ENCODE measurements at regions not wholly inside any gene's neighbourhood (a gene's known extent, or its start where the extent isn't known, plus 50 kb on each side); places are given as distances from the start of the nearest gene placed in this dataset.

DNA sequence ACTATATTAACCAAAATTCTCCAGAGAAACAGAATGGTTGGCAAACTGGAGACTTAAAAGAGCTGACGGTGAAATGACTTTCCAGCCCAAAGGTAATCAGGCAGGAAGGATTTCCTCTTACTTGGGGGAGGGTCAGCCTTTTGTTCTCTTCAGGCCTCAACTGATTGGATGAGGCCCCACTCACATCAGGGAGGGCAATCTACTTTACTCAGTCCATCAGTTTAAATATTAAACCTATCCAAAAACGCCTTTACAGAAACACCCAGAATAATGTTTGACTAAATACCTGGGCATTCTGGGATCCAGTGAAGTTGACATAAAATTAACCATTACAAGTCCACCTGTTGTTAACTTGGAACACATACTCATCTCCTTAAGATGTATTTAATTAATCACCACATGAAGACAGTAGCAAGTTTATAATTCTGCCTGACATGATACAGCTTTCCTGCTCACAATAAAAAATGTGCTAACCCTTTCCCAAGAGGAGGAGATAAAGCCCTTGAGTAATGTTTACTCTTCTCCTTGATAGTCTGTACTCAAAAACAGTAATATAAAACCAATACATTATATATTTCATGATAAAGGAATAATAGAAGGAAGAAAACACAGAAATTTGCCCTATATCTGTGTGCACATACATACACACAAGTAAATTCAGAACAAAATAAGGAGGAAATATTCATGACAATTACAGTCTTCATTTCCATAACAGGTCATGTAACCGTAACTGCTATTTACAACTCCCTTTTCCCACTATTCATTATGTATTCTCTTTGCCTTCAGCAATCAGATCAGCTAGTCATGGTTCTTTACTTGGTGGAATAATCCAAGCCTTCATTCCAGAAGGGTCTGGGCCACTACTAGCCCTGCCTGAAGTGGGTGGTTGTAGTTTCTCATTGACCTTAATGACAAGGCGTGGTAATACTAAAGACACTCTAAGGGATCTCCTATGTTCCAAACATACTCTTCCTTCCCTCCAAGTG lies 107.5 kb upstream of the RUNX1 start:
- H3K27ac ChIP-seq (ENCODE audit: low read depth, low read length) = no peak overlapping the region
- 63 to 87% (median 84%) methylated on average over 4 of the region's 4 CpGs for WGBS, 3 donors

DNA sequence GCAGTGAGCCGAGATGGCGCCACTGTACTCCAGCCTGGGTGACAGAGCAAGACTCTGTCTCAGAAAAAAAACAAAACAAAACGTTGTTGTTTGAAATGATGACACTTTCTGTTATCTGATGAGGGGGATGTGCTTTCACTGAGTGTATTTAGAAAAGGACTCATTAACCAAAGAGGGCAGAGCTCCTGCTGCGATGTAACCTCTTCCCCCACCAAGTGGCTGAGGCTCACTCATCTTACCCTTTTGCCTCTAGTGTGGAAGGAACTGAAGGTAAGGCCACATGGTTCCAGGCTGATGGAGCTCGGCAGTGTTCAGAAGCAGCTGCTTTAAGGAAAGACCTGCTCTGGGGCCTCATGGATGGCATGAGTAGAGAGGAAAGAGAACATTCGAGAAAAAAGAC lies 105.7 kb upstream of the RUNX1 start:
- 73 to 84% (median 82%) methylated on average over 6 of the region's 6 CpGs for WGBS, 3 donors
- H3K27ac ChIP-seq (ENCODE audit: low read depth, low read length) = no peak overlapping the region

DNA sequence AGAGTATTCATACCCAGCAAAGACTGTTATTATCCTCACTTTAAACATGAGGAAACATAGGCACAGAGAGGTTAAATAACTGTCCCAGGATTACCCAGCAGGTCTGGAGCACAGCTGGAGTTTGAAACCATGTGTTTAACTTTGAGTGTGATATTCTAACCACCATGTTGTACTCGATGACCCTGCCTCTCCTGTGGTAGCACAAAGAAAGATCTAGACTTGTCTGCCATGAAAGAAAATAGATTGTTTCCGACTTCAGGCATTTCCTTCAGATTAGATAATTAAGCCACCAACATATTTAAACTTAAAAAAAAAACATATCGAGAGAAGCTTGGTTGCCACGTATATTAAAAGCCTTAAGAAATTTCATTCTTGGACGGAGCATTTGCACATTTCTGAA lies 104.6 kb upstream of the RUNX1 start:
- no peak overlapping the region for H3K27ac ChIP-seq (ENCODE audit: low read depth, low read length)
- 80 to 87% (median 83%) methylated on average over 5 of the region's 5 CpGs for WGBS, 3 donors

DNA sequence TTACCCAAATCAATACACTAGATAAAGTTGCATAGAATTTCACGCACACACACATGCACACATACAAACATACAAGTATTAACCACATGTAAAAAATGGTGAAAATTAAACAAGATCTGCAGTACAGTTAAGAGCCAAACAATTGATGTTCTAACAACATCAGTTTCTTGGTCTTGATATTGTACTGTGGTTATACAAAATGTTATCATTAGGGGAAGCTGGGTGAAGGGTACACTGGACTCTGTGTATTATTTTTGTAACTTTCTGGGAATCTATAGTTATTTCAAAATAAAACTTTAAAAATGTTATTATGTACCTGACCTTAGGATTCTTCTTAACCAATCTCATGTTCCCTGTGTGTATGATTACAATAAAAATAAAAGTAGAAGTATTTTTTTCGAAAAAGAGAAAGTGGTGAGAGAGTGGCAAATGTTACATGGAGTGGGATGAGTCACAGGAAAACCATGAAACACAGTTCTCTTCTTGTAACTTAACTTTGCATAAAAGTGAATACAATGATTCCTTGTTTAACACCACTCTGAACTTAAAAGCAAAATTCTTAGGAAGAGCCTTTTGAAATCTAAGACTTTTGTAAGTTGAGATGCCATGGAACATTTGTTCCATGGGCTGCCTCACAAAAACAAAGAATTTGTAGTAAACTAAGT lies 101.6 kb upstream of the RUNX1 start:
- H3K27ac ChIP-seq (ENCODE audit: low read depth, low read length) = no peak overlapping the region
- 82 to 93% (median 87%) methylated on average over 2 of the region's 2 CpGs for WGBS, 3 donors

DNA sequence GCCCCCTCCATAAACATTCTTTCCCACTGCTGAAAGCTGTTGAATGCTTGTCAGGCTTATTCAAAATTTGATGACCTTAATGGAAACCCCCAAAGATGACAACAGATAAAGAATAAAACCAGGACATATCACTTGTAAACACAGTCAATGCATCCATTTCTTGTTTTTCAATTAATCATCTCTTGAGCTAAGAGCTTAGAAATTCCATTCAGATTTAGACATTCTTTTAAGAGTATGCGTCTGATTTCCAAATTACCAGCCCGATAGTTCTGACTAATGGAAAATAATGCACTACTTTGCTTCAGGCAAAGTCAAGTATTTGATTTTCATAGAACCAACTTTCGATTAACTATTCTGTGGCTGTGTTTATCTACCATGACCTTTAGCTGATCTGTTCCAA lies 100.6 kb upstream of the RUNX1 start:
- H3K27ac ChIP-seq (ENCODE audit: low read depth, low read length) = no peak overlapping the region
- WGBS, 3 donors = 77 to 85% (median 81%) methylated on average over 3 of the region's 3 CpGs

DNA sequence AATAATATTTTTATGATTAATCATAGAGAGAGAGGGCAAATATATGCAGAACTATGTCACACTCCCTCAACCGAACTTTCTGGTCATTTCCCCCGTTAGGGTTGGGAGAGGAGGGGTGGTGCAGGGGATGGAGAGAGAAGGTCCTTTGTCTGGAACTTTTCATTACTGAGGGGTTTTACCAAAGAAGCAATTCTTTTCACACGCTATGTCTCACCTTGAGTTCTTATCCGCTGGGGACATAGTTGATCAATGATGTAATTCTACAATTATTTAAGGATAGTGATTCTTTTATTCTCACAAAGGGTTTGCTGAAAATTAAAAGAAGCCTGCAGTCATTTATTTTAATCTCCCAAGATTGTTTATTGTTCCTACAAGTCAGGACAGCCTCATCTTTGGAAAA lies 98.3 kb upstream of the RUNX1 start:
- H3K27ac ChIP-seq (ENCODE audit: low read depth, low read length) = no peak overlapping the region
- 37 to 92% (median 89%) methylated on average over 4 of the region's 4 CpGs for WGBS, 3 donors

DNA sequence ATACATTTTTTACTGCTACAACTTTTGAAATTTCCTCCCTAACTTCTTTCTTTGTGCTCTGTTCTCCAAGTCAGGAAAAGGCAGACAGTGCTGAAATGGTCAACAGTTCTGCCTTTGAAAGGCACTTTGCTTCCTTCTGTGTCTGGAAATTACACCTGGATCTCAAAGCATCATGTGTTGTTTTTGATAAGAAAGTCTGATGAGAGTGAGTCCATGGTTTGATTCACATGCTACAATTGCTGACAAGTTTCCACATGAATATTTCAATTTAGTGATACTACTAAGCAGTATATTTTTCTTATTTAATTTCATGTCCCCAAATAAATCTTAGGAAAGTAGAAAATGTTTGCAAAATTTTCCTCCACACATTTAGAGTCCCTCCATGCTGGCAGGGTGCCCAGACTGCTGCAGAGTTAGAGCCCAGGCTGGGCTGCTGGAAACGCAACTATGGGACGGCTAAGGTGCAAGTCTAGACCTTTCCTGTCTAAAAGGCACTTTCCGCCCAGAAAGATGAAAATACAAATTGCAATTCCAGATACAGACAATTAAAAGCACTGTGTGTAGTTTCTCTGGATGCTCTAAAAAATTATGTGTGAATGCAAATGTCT lies 96.6 kb upstream of the RUNX1 start:
- WGBS, 3 donors = 35 to 60% (median 55%) methylated on average over 3 of the region's 3 CpGs
- H3K27ac ChIP-seq (ENCODE audit: low read depth, low read length) = no peak overlapping the region

DNA sequence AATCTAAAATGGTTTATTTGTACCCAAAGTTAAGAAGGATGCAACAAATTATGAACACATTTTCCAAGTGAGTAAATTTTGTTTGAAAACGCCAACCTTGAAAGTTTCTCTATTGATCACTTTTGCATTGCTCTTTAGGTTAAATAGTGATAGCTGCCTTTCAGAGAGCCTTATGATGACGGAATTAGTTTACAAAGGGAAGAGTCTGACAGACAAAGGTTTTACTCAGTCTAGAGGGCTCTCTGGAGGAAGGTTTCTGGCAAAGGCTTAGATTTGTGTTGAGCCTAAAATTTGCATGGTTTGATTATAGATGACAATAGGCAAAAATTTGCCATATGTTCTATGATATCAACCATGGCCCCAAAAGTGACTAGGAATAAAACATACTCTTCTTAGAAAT lies 95.9 kb upstream of the RUNX1 start:
- no peak overlapping the region for H3K27ac ChIP-seq (ENCODE audit: low read depth, low read length)
- WGBS, 3 donors = 43 to 89% (median 86%) methylated on average over 2 of the region's 2 CpGs

DNA sequence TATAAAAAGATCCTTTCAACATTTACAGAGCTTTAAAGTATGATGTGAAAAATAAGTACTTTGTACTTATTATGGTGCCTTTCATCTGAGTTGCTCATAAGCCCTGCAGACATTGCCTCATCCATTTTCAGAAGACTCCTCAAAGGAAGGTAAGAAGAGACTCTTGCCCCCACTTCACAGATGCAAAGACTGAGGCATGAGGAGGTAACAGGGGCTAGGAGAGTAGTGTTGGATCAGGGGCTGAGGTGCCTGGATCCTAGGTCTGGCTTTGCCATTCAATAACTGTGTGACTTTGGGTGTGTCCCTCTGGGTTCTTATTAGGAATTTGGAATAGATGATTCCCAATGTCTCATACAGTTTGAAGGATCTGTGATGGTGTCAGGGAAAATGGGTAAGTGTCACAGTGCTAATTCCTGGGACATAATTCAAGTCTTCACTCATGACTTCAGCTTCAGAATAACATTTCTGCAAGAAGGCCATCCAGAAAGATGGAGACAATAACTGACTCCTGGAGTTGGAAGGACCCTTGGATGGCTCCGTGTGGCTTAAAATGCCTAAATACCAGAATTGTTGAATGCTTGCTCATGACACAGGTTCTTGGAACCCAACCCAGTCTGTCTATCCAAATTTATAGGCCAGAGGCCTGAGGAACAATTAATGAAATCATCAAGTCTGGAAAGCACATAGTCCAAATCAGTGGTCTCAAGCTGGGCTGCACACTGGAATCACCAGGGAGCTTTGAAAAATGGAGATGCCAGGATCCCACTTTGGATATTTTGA lies 93.1 kb upstream of the RUNX1 start:
- WGBS, 3 donors = 73 to 76% (median 74%) methylated on average over 1 of the region's 1 CpG
- no peak overlapping the region for H3K27ac ChIP-seq (ENCODE audit: low read depth, low read length)

DNA sequence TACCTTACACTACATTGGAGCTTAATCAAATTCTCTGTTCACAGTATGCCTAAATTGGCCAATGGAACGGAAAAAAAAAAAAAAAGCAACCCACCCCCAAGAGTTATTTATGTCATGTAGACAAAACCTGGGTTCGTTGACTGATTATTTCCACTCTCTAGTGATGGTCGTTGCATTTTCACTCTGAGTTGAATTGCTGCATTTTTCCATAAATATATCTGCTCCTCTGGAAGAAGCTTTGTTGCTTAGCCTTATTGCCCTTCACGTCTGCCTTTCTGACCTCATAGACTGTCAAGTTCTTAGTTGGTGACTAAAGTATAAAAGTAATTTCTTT lies 90.2 kb upstream of the RUNX1 start:
- WGBS, 3 donors = 72 to 82% (median 78%) methylated on average over 4 of the region's 4 CpGs
- H3K27ac ChIP-seq (ENCODE audit: low read depth, low read length) = no peak overlapping the region

DNA sequence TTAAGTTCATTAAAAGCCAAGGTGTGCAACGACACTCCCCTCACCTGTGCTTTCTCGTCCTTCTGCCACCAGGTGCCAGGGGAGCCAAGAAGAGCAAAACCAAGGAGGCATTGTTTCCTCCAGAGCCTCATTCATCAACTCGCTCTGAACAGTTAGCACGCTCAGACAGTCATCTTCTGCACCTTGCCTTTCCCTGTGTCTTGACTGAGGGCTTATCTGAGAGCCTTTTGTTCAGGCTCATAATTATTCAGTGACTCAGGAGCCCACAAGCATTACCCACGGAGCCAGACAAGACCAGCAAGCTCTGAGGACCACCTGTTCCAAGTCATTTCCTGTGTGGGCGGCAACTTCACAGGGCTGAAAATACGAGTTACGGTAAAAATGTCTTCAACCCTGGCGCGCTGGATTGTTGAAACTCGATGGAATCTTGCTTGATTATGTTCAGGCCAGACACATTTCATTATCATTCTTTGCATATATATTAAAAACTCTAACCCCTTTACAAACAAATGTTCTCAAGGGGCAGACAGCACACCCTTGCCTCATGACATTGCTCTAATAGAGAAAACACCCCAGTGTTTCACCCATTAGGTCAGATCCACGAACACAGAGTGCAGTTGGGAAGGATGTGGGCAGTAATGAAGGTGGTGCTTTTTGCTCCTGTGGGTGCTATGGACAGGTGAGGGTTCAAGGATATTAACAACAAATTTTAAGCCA lies 89.7 kb upstream of the RUNX1 start:
- no peak overlapping the region for H3K27ac ChIP-seq (ENCODE audit: low read depth, low read length)
- WGBS, 3 donors = 65 to 74% (median 70%) methylated on average over 12 of the region's 12 CpGs

DNA sequence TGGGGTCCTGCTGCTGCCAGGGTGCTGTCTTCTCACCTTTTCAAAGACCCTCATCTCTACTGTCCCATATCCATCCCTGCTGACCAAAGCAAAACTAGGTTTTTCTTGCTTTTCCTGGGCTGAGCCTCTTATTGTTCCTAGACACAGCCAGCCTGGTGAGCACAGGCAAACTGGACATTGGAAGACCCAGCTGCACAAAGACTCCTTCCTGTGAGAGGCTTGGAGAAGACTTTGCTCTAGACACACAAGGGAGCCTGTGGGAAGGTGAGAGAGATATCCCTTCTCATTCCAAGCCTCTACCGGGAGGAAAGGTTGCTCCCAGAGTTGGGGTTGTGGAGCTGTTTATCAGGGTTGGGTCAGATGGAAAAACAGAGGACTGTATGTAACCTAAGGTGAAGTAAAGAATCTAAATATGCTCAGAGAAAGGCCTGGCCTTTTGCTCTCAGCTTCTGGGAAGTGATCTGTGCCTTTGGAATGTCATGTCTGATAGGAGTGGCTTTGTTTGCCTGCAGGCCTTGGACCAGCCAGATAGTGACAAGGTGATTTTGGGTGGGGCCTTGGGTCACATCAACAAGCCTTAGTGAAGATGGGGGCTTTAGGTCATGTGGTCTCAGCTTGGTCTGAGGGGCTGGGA lies 87.6 kb upstream of the RUNX1 start:
- H3K27ac ChIP-seq (ENCODE audit: low read depth, low read length) = no peak overlapping the region
- WGBS, 3 donors = 70 to 93% (median 71%) methylated on average over 1 of the region's 1 CpG

DNA sequence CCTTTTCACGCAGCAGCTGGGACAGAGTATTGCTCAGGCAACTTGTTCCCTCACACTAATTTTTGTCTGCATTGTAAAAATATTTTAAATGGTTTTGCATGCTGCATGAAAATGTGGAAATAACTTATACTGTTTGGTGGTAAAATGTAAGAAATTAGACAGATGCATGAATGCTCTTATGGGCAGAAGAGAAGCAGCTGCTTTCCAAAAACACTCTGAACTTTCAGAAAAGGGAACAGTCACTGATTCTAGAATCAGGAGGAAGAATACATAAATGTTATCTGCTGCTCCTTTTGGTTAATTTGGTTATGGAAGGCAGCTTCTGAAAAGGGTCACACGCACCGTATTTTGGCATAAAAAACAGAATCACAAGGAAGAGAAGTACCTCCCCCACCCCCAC lies 87.0 kb upstream of the RUNX1 start:
- no peak overlapping the region for H3K27ac ChIP-seq (ENCODE audit: low read depth, low read length)

DNA sequence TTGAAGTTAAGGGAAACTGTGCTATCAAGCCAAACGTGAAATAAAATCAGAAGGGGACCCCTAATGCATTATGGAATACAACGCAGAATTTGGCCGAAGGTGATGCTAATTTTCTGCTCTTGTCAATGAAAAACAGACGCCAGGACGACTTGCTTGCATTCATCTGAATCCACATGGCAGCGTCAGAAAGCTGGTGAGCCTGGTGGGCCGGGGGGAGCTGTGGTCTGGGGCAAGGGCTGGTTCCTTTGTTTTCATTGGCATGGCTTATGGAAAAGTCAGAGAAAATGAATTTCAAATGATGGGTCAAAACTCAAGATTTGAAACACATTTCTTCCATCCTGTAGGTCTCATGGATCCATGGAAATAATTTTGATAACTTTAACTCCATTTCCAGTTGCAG lies 86.4 kb upstream of the RUNX1 start:
- H3K27ac ChIP-seq (ENCODE audit: low read depth, low read length) = no peak overlapping the region
- 88 to 93% (median 89%) methylated on average over 7 of the region's 7 CpGs for WGBS, 3 donors

More for the DNA sequence above, 87.0 kb upstream of the RUNX1 start:
- WGBS, 3 donors = 62 to 85% (median 75%) methylated on average over 3 of the region's 3 CpGs

DNA sequence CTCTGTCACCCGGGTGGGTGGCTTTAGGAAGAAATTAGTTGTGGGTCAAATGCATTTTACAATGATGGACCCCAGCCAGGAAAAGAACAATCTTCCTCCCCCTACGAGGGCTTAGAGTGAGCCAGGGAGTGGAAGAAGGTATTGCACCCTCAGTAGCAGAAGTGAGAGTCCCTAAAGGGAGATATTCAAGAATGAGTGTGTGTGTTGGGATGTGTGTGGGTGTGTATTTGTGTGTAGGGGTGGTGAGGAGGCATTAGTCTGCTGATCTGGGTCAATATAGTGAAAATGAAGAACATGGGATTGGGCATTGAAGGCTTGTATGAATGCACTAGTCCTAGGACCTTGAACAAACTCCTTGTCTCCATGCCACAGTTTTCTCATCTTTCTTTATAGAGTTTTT lies 85.2 kb upstream of the RUNX1 start:
- no peak overlapping the region for H3K27ac ChIP-seq (ENCODE audit: low read depth, low read length)
- 61 to 72% (median 66%) methylated on average over 2 of the region's 2 CpGs for WGBS, 3 donors

DNA sequence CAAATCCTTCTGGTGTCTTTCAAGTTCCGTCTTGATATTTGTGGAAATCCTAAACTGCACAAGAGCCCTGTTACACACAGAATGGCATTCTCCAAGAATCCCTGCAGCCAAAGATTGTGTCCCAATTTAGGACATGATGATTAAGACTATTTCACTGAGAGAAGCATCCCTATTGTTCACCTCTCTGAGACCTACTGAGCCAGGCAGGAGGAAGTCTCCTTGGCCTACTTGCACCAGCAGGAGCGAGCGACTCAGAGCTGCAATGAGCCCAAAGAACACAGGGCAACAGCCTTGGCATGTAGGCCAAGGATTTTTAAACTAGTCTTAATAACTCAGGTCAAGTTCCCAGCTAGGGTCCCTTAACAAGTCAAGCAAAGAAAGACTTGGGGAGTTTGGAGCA lies 79.4 kb upstream of the RUNX1 start:
- H3K27ac ChIP-seq (ENCODE audit: low read depth, low read length) = no peak overlapping the region
- WGBS, 3 donors = 95 to 99% (median 98%) methylated on average over 3 of the region's 3 CpGs

DNA sequence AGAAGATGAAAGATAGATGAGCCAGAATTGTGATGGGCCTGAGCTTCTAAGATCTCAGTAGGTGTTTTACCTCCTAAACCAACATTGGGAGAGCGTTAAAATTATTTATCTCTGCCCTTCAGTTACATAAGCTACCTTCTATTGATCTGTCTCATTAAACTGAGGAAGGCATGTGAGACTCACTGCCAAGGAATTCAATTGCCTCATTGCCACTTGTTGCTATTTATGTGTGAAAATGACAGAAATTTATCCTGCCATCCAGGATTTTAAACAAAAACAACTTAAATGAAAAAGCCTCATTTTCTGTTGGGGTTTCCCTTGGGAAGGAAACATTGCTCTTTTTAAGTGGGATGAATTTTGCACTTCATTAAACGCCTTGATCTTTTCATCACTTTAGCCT lies 78.7 kb upstream of the RUNX1 start:
- H3K27ac ChIP-seq (ENCODE audit: low read depth, low read length) = no peak overlapping the region
- 44 to 87% (median 76%) methylated on average over 2 of the region's 2 CpGs for WGBS, 3 donors

DNA sequence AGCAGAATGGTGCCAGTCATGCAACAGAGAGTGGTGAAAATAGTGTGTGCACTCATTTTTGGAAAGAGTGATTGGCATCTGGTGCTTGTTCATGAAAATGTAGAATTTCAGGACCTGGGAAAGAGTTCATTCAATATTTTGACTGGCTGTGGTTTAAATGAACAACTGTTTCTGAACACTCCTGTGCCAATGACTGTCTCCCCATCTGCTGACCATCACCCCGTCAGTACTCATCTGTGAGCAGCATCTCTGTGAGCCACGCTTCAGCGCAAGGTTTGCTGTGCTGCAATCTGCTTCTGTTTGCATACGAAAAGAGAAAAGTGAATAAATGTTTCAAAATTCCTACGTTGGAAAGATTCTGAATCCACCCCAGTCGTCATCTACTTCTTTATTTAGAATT lies 77.9 kb upstream of the RUNX1 start:
- no peak overlapping the region for H3K27ac ChIP-seq (ENCODE audit: low read depth, low read length)
- WGBS, 3 donors = 86 to 89% (median 87%) methylated on average over 6 of the region's 6 CpGs
